NCI-H1417 (cell line): ENCODE measurements at regions not wholly inside any gene's neighbourhood (a gene's known extent, or its start where the extent isn't known, plus 50 kb on each side); places are given as distances from the start of the nearest gene placed in this dataset.
"Not testable (repeated sequence)": the region's sequence is repeated elsewhere in the genome, so short reads cannot be mapped to it uniquely, and the experiment has no call there.

Experiments
- DNase-seq, 3 experiments: peaks; one replicate each; lab custom pipeline; 2025; lab: John Stamatoyannopoulos, UW

DNA sequence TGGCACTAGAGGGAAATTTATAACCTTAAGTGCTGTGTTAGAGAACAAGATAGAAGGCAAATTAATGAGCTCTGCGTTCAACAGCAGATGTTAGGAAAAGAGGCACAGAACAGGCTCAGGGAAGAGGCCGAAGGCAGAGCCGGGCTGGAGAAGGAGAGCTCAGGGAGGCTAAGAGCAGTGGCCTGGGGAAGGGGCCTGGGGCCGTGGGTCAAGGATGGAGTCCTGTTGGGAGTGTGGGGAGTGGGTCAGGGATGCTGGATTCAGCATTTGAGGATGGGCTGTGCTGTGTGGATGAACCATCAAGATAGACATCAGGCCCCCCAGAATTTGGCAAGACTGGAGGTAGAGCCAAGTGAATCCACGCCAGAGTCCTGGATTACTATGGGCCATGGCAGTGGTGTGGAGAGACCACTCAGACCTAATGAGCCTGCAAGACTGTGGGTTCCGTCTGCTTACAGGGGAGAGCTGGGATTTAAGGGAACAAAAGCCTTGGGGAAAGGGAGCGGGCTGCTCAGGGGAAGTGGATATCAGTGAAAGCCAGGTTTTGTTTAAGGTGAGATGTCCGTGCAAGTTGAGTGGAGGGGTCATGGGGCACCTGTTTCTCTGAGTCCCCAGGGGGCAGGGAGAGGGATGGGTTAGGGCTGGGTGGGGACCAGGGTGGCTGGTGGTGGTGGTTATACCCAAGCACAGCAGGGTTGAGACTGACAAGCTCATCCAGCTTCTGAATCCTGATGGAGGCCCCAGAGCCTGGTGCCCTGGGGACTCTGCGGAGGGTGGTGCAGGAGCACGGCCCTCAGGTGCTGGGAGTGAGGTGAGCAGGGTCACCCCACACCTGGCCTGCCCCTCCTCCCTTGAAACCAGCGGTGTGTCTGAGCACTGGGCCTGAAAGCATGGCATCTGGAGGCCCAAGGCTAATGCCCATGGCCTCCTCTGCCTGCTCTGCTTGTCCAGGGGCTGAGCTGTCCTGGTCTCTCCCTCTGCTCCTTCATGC lies 101.7 kb downstream of the BMS1 start:
- DNase-seq: no peak

DNA sequence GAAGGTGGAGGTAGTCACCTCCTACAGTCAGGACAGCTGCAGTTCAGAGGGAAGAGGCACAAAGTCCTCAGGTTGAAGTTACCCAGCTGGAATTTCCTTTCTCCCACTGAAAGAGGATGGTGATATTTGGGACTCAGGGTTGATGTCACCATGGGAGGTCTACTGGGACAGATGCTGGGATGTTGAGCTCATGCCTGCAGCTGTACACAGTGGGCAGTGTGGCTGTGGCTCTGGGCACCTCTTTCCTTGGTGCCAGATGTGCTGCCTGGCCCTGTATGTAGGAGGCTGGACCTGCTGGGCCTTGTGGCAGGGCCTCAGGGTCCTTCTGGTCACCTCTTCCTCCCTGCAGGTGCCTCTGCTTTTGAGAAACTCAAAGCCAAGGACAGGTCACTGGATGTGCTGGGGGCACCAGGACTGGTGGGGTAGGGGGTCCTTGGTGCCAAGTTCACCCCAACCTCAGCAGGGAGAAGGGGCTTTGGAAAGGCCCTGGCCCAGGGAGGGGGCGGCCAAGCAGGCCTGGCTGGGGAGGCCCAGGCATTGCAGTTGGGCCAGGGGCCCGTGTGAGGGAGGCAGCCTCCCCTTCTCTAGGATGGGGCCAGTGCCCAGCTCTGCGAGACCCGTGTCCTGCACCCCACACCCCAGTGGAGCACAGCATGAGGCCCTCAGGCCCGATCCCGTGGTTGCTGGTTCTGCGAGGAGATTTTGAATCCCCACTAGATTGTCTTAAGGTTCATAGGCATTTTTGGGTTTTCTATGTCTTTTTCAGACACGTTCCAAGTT lies 103.1 kb downstream of the BMS1 start:
- DNase-seq: no peak

- no peak for DNase-seq
These were observed 105.3 kb downstream of the BMS1 start for GRCh38 chr10:42887734-42888503.

DNA sequence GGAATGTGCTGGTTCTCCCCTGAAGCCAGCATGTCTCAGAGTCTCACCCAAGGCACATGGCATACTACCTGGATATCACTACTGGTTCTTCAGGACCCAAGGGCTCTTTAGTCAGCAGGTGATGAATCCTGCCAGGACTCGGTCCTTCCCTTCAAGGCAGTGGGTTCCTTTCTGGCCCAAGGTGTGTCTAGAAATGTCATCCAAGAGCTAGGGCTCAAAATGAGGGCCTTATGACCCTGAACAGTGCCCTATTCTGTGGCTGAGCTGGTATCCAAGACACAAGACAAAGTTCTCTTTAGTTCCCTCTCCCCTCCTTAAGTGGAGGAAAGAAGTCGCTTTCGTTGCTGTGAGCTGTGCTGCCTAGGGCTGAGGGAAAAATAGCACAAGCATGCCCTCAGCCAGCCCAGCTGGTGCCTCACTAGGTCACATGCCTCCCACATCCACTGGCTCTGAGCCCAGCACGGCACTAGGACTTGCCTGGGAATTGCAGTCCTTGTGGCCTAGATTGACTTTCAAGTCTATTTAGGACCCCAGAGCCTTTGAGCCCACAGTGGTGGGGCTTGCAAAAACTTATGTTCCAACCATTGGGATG lies 106.0 kb downstream of the BMS1 start:
- no peak for DNase-seq

DNA sequence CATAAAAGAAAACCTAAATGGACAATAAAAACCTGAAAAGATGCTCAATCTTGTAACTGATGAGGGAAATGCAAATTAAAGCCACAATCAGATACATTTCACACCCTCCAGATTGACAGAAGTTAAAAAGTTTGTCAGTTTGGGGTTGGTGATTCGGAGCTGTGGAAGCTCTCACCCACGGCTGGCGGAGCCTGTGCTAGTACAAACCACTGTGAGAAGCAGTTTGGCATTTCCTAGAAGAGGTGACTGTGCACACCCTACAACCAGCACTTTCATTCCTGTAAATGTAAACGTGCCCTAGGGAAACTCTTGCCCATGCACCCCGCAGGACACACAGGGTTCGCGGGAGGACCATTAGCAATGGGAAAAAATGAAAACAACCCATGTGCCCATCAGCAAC lies 114.1 kb downstream of the BMS1 start:
- no peak for DNase-seq

- no peak for DNase-seq
These were observed 115.7 kb downstream of the BMS1 start for GRCh38 chr10:42898037-42898960.

- no peak for DNase-seq
These were observed 116.4 kb downstream of the BMS1 start for GRCh38 chr10:42899036-42899435.

DNA sequence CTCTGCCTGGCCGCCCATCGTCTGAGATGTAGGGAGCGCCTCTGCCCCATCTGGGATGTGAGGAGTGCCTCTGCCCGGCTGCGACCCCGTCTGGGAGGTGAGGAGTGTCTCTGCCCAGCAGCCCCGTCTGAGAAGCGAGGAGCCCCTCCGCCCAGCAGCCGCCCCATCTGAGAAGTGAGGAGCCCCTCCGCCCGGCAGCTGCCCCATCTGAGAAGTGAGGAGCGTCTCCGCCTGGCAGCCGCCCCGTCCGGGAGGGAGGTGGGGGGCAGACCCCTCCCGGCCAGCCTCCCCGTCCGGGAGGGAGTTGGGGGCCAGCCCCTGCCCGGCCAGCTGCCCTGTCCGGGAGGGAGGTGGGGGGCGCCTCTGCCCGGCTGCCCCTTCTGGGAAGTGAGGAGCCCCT lies 117.8 kb downstream of the BMS1 start:
- DNase-seq: not testable (repeated sequence)

DNA sequence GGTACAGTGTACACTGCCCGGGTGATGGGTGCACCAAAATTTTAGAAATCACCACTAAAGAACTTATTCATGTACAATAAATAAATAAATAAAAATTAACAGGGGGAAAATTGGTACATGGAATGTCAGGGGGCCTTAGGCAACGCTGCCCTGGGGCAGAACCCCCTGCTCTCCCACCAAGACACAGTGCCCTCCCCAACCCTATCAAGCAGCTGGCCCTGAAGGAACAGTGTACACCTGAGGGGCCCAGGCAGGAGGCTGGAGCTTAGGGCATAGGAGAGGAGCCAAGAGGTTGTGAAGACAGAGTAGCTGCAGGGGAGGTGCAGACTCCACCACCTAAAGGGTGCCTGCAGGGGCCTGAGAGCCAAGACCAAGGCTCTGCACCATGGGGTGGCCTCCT lies 128.8 kb downstream of the BMS1 start:
- no peak for DNase-seq

DNA sequence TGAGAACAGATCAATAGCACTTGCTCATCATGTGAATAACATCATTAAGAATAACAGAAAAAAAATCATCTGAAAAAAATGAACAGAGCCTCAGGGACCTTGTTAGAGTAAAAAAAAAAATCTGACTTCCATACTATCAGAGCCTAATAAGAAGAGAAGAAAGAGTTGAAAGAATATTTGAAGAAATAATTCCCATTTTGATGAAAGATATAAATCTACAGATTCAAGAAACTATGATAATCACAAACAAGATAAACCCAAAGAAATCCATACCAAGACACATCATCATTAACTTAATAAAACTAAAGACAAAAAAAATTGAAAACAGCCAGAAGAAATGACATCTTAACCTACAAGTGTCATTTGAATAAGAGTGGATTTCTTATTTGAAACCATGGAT lies 134.4 kb downstream of the BMS1 start:
- DNase-seq: no peak

DNA sequence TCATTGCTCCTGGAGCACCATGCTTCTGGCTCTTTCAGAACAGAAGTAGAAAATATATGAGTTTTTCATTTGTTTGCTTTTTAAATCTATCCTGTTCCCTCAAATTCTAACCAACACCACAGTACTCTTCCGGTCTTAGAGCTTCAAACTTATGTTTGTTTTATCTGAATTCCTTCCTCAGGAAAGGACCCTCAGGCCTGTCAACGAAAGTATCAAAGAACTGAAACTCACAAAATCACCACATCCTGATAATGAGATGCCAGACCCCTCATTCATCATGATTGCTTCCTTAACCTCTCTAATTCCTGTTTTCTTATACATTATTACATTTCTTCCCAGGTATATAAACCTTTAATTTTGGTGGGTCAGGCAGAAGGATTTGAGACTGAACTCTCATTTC lies 135.2 kb downstream of the BMS1 start:
- no peak for DNase-seq

DNA sequence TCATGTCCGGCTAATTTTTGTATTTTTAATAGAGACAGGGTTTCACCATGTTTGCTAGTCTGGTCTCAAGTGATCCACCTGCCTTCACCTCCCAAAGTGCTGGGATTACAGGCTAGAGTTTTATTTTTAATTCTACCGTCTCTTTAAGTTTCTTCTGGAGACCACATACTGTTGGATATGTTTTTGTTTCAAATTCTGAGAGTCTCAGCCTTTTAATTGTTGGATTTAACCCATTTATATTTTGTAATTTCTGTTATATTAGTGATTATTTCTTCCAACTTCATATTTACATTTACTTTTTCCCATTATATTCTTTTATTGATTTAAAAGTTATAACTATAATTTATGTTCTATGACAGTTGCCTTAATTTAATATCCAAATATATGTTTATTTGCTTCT lies 139.4 kb downstream of the BMS1 start:
- no peak for DNase-seq

- no peak for DNase-seq
These were observed 141.9 kb downstream of the BMS1 start for GRCh38 chr10:42924484-42924883.

DNA sequence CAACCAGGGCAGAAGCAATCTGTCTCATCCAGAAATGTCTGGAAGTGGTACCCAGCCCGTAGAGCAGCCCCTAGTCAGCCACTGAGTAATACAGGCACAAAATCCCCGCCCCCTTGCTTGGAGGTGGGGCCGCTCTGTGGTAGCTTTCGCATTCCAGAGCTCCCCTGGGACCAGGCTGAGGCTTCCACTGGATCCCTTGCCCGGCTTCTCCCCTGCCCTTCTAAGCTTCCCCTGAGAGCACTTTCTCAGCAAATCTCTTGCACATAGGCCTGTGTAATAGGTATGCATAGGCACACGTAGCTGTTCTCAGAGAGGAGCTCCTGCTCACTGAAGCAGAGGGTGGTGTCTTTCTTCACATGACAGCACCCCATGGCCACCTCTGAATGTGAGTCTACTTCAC lies 144.2 kb downstream of the BMS1 start:
- DNase-seq: peak in 1 of 3 experiments; percentile 13

DNA sequence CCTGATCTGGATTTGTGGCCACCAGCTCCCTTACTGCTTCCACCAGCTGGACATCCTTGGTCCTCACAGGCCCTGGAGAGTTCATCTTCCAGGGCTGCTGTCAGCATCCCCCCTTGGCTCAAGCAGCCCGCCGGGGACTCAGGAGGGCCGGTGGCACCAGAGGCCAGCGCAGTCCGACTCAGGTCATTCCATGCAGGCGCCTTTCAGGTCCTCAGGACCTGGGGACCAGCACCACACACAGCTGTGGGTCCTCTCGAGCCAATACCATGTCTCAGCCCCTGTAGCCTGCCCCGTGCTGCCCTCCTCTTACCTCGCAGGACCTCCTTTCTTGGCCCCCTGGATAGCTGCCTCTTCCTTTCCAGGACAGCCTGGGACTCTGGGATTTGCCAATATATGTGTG lies 145.5 kb downstream of the BMS1 start:
- DNase-seq: no peak

- no peak for DNase-seq
These were observed 146.6 kb downstream of the BMS1 start for GRCh38 chr10:42929236-42929635.

DNA sequence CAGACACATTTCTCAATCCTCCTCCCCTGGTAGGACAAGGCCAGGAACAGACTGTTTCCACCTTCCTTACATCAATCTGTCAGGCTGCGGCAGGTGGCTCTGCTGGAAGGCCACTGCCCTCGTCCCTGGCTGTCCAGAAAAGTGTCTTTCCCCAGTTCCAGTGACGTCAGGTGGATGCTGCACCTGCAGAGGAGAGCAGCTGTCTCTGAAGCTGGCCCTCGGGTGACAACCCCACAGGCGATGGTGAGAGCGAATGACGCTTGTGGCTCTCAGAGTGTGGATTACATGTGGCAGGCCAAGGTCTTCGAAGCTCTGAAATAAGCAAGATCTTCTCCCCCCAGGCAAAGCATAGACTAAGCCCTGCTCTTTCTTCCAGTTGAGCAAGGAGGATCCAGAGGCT lies 146.9 kb upstream of the RET start:
- DNase-seq: peak in 1 of 3 experiments; percentile 2

GRCh38 chr10:42930516-42931192 lies 146.2 kb upstream of the RET start:
- DNase-seq: no peak

DNA sequence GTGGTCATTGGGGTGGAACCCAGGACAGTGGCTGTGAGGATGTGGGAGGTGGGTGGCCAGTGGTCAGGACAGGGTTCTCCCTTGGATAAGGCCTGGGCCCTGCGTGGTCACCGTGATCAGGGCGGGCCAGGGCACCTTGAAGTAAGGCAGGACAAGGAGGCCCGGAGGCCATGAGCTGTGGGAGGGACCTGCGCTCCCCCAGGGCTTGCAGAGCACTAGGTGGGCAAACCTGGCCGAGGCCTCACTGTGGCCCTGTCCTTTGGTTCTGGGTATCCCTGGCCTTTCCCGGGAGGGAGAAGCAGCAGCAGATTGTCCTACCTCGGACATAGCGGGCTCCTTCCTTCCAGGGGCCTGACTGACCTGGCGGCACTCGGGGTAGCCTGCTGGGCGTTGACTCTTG lies 144.8 kb upstream of the RET start:
- DNase-seq: no peak
